IMR-90 (cell line): ENCODE measurements at regions not wholly inside any gene's neighbourhood (a gene's known extent, or its start where the extent isn't known, plus 50 kb on each side); places are given as distances from the start of the nearest gene placed in this dataset.

ENCODE experiments used
- ATAC-seq: fragments of 200-7000 bp; cut with Tn5 transposase; 2 replicates; pipeline ENCODE4 v1.9.1; 2020; ENCODE audit warnings: low read depth, mild to moderate bottlenecking, moderate library complexity
- BruUV-seq: library from RNA; stranded (reverse); fragments of 400-500 nt; replicated peaks from 2 replicates; lab custom pipeline; 2021; lab: Mats Ljungman, UMichigan
- CTCF ChIA-PET: fragments of 300-600 bp; formaldehyde crosslinking; extraction: SDS; loops from one replicate; lab custom pipeline; 2021; ENCODE audit warnings: antibody characterized with exemption; lab: Yijun Ruan, JAX
- POLR2A ChIA-PET: fragments of 300-600 bp; sonication (Branson Sonifier 250); formaldehyde crosslinking; loops from one replicate; lab custom pipeline; 2022; ENCODE audit warnings: antibody characterized with exemption; ENCODE audit not compliant: unreplicated experiment; lab: Charles Lee
- DNase-seq: peaks from one replicate; pipeline ENCODE4 v3.0.0; 2013
- H2AFZ ChIP-seq: replicated peaks from 2 replicates; pipeline ENCODE3; 2013; ENCODE audit warnings: low read length, mild to moderate bottlenecking; ENCODE audit not compliant: poor library complexity
- H2AK5ac ChIP-seq: 2 replicates; pipeline ENCODE4 v1.6.1; 2013; ENCODE audit warnings: low read depth, low read length, inconsistent platforms
- H2AK9ac ChIP-seq: replicated peaks from 2 replicates; pipeline ENCODE3; 2013; ENCODE audit warnings: mild to moderate bottlenecking, low read depth, low read length, moderate library complexity; ENCODE audit not compliant: poor library complexity
- H2BK120ac ChIP-seq: 2 replicates; pipeline ENCODE4 v1.6.1; 2013; ENCODE audit warnings: low read depth, low read length, inconsistent platforms
- H2BK15ac ChIP-seq: 3 replicates; pipeline ENCODE4 v1.6.1; 2013; ENCODE audit warnings: low read depth, low read length, inconsistent platforms
- H2BK20ac ChIP-seq: 2 replicates; pipeline ENCODE4 v1.6.1; 2013; ENCODE audit warnings: low read depth, mild to moderate bottlenecking, inconsistent platforms, low read length, moderate library complexity
- H2BK5ac ChIP-seq: 2 replicates; pipeline ENCODE4 v1.6.1; 2013; ENCODE audit warnings: mild to moderate bottlenecking, low read depth, low read length, inconsistent platforms; ENCODE audit not compliant: poor library complexity, severe bottlenecking
- H3K14ac ChIP-seq: replicated peaks from 2 replicates; pipeline ENCODE4 v1.6.1; 2013; ENCODE audit warnings: low read depth, low read length, inconsistent platforms
- H3K18ac ChIP-seq: 2 replicates; pipeline ENCODE4 v1.6.1; 2013; ENCODE audit warnings: low read depth, low read length, control low read depth
- H3K23ac ChIP-seq: 2 replicates; pipeline ENCODE4 v1.6.1; 2013; ENCODE audit warnings: low read depth, low read length, inconsistent platforms
- H3K27ac ChIP-seq: 2 replicates; pipeline ENCODE4 v1.5.1; 2013; ENCODE audit warnings: mild to moderate bottlenecking, control low read depth, low read length; ENCODE audit not compliant: insufficient read depth
- H3K27me3 ChIP-seq: 2 replicates; pipeline ENCODE4 v1.6.1; 2013; ENCODE audit warnings: low read length; ENCODE audit not compliant: control insufficient read depth, insufficient read depth
- H3K36me3 ChIP-seq: 2 replicates; pipeline ENCODE4 v1.6.1; 2013; ENCODE audit warnings: low read length, mixed read lengths; ENCODE audit not compliant: control insufficient read depth, insufficient read depth
- H3K4ac ChIP-seq: 2 replicates; pipeline ENCODE4 v1.6.1; 2013; ENCODE audit warnings: low read depth, low read length, inconsistent platforms
- H3K4me1 ChIP-seq: 2 replicates; pipeline ENCODE4 v1.6.1; 2013; ENCODE audit warnings: low read length, mixed read lengths; ENCODE audit not compliant: control insufficient read depth, insufficient read depth
- H3K4me2 ChIP-seq: 2 replicates; pipeline ENCODE4 v1.6.1; 2013; ENCODE audit warnings: low read depth, mild to moderate bottlenecking, control low read depth, low read length, moderate library complexity
- H3K4me3 ChIP-seq: 2 replicates; pipeline ENCODE4 v1.5.1; 2013; ENCODE audit warnings: low read depth, mild to moderate bottlenecking, control low read depth, low read length, moderate library complexity; ENCODE audit not compliant: insufficient read depth
- H3K56ac ChIP-seq: 2 replicates; pipeline ENCODE4 v1.6.1; 2013; ENCODE audit warnings: low read length, inconsistent platforms; ENCODE audit not compliant: insufficient read depth; ENCODE audit errors: extremely low read depth
- H3K79me1 ChIP-seq, 2 experiments: 2 replicates each; pipeline ENCODE4 v1.6.1; 2013; ENCODE audit warnings: low read length in 2 of 2, inconsistent platforms in 1 of 2, low read depth in 1 of 2
- H3K9ac ChIP-seq: 2 replicates; pipeline ENCODE4 v1.6.1; 2013; ENCODE audit warnings: low read depth, low read length, control low read depth
- H3K9me1 ChIP-seq: 2 replicates; pipeline ENCODE4 v1.6.1; 2013; ENCODE audit warnings: low read length, inconsistent platforms; ENCODE audit not compliant: insufficient read depth
- H3K9me3 ChIP-seq: 2 replicates; pipeline ENCODE4 v1.6.1; 2013; ENCODE audit warnings: low read length; ENCODE audit not compliant: control insufficient read depth, insufficient read depth
- H4K20me1 ChIP-seq: 2 replicates; pipeline ENCODE4 v1.6.1; 2013; ENCODE audit warnings: low read length, inconsistent platforms; ENCODE audit not compliant: insufficient read depth
- H4K5ac ChIP-seq: 2 replicates; pipeline ENCODE4 v1.6.1; 2013; ENCODE audit warnings: mild to moderate bottlenecking, low read depth, low read length, control low read depth
- H4K8ac ChIP-seq, 2 experiments: 2 replicates each; pipeline ENCODE4 v1.6.1; 2013; ENCODE audit warnings: low read depth in 2 of 2, low read length in 2 of 2, control low read depth in 1 of 2, inconsistent platforms in 1 of 2
- H4K91ac ChIP-seq: 2 replicates; pipeline ENCODE4 v1.6.1; 2013; ENCODE audit warnings: low read depth, low read length, inconsistent platforms; ENCODE audit not compliant: insufficient read depth
- BHLHE40 ChIP-seq: fragments of 150-350 bp; IDR thresholded peaks from 2 replicates; pipeline ENCODE4 v1.6.1; 2016; ENCODE audit warnings: mild to moderate bottlenecking, low read depth, low read length
- CEBPB ChIP-seq: IDR thresholded peaks from 2 replicates; pipeline ENCODE4 v1.6.1; 2012; ENCODE audit warnings: low read depth, low read length, improper control_type of control experiment
- CHD1 ChIP-seq: IDR thresholded peaks from 2 replicates; pipeline ENCODE4 v1.6.1; 2012; ENCODE audit warnings: low read depth, low read length, improper control_type of control experiment
- CTCF ChIP-seq: conservative IDR thresholded peaks from 2 replicates; pipeline ENCODE4 v1.5.1; 2012; ENCODE audit warnings: mild to moderate bottlenecking, low read depth, low read length, improper control_type of control experiment
- ELK1 ChIP-seq: fragments of 150-350 bp; IDR thresholded peaks from 2 replicates; pipeline ENCODE4 v1.6.1; 2016; ENCODE audit warnings: low read depth, mild to moderate bottlenecking, low read length, moderate library complexity, borderline replicate concordance
- FOS ChIP-seq: fragments of 150-350 bp; IDR thresholded peaks from 2 replicates; pipeline ENCODE4 v1.6.1; 2016; ENCODE audit warnings: low read depth, low read length
- MAFK ChIP-seq: IDR thresholded peaks from 2 replicates; pipeline ENCODE4 v1.6.1; 2012; ENCODE audit warnings: low read depth, low read length, improper control_type of control experiment
- MAZ ChIP-seq: IDR thresholded peaks from 2 replicates; pipeline ENCODE4 v1.6.1; 2012; ENCODE audit warnings: low read depth, mild to moderate bottlenecking, low read length, improper control_type of control experiment, moderate library complexity, borderline replicate concordance
- MXI1 ChIP-seq: IDR thresholded peaks from 2 replicates; pipeline ENCODE4 v1.6.1; 2012; ENCODE audit warnings: low read depth, mild to moderate bottlenecking, low read length, moderate library complexity, borderline replicate concordance
- NFE2L2 ChIP-seq: fragments of 150-350 bp; IDR thresholded peaks from 2 replicates; pipeline ENCODE4 v1.6.1; 2016; ENCODE audit warnings: low read depth, mild to moderate bottlenecking, low read length
- POLR2A ChIP-seq: IDR thresholded peaks from 2 replicates; pipeline ENCODE4 v1.6.1; 2012; ENCODE audit warnings: mild to moderate bottlenecking, low read depth, low read length
- RAD21 ChIP-seq: IDR thresholded peaks from 2 replicates; pipeline ENCODE4 v1.6.1; 2012; ENCODE audit warnings: low read length, improper control_type of control experiment
- RCOR1 ChIP-seq: IDR thresholded peaks from 2 replicates; pipeline ENCODE4 v1.6.1; 2012; ENCODE audit warnings: mild to moderate bottlenecking, low read length, improper control_type of control experiment; ENCODE audit not compliant: insufficient replicate concordance
- RFX5 ChIP-seq: IDR thresholded peaks from 2 replicates; pipeline ENCODE4 v1.8.0; 2012; ENCODE audit warnings: low read depth, mild to moderate bottlenecking, low read length, moderate library complexity
- SMC3 ChIP-seq: fragments of 150-350 bp; IDR thresholded peaks from 2 replicates; pipeline ENCODE4 v1.6.1; 2016; ENCODE audit warnings: low read depth, mild to moderate bottlenecking, antibody characterized with exemption, low read length, moderate library complexity
- USF2 ChIP-seq: fragments of 150-350 bp; IDR thresholded peaks from 2 replicates; pipeline ENCODE4 v1.6.1; 2017; ENCODE audit warnings: mild to moderate bottlenecking, antibody characterized with exemption, low read length, low read depth
- WGBS, 2 experiments: methylation state at CpG; one replicate each; pipeline versions ENCODE4 v1.1.5 to v1.1.7; 2013; ENCODE audit warnings: missing lambda C conversion rate in 2 of 2; ENCODE audit not compliant: insufficient read length in 1 of 2; ENCODE audit errors: extremely low coverage in 2 of 2; 5-methylcytosine and 5-hydroxymethylcytosine counted together
- dilution Hi-C: fragments of 300-500 bp; cut with HindIII; formaldehyde crosslinking; loops from one replicate; pipeline ENCODE4 v1.14.3; 2018; ENCODE audit warnings: low sequenced_read_pairs; ENCODE audit not compliant: unreplicated experiment
- in situ Hi-C: fragments of 300-500 bp; cut with MboI; formaldehyde crosslinking; loops from 3 replicates; pipeline ENCODE4 v1.14.3; 2019; ENCODE audit warnings: low sequenced_read_pairs, inconsistent platforms, mixed read lengths
- intact Hi-C: fragments of 100-400 bp; cut with micrococcal nuclease; formaldehyde crosslinking; loops from 2 replicates; pipeline ENCODE4 v1.10.0; 2022

- Histone ChIP-seq H2AK9ac (no peak overlapping the region), H4K91ac (no peak overlapping the region), H4K20me1 (no peaks in the 10 kb centered on the region), H3K14ac (no peak overlapping the region), H3K56ac (no peak overlapping the region), H4K5ac (no peak overlapping the region), H2BK20ac (no peak overlapping the region), H3K18ac (no peak overlapping the region), H3K27ac (no peak overlapping the region), H4K8ac (no peak overlapping the region), H3K4me3 (no peak overlapping the region), H2AK5ac (no peak overlapping the region), H2BK5ac (no peak overlapping the region), H3K9ac (no peak overlapping the region), H3K9me3 (no peaks in the 10 kb centered on the region), H3K9me1 (no peaks in the 10 kb centered on the region), H2BK15ac (no peak overlapping the region), H3K79me1 (no peaks in the 10 kb centered on the region), H3K36me3 (no peaks in the 10 kb centered on the region), H2BK120ac (no peak overlapping the region), H3K4me2 (no peak overlapping the region), H3K4me1 (no peaks in the 10 kb centered on the region), H3K4ac (no peak overlapping the region), H3K23ac (no peak overlapping the region), H2AFZ (no peak overlapping the region), H3K27me3 (peaks cover 25% of the 10 kb centered on the region)
- dilution Hi-C loops (no loop called here), intact Hi-C loops (no loop called here), in situ Hi-C loops (no loop called here)
- CTCF ChIA-PET, result no interaction called here
- POLR2A ChIA-PET, result no interaction called here
- ATAC-seq, result no peak
- no TSS peak for BruUV-seq
- 63% methylated on average over 2 of the region's 2 CpGs; no CpG with 5 or more reads in 1 of the 2 experiments for WGBS, 2 experiments
- TF ChIP-seq MAFK (no peak), CHD1 (no peak), MXI1 (no peak), RCOR1 (no peak), MAZ (no peak), CTCF (no peak), SMC3 (no peak), POLR2A (no peak), NFE2L2 (no peak), CEBPB (no peak), USF2 (no peak), RAD21 (no peak), BHLHE40 (no peak), RFX5 (no peak), ELK1 (no peak), FOS (no peak)
- DNase-seq, result no peak
Measured at GRCh38 chr15:72861354-72861910, 77.9 kb upstream of the ADPGK start.
